ENCODE measurements at regions not wholly inside any gene's neighbourhood (a gene's known extent, or its start where the extent isn't known, plus 50 kb on each side); places are given as distances from the start of the nearest gene placed in this dataset.

GRCh38 chr1:58006421-58007046 lies 540.0 kb downstream of the OMA1 start:
- intact Hi-C loops (cut with micrococcal nuclease) = no loop called here
- Histone ChIP-seq H4K20me1 (ENCODE audit: insufficient read depth, low read length) (no peaks in the 10 kb centered on the region), H3K4me3 (replicated peaks in 1 of 3; ENCODE audit: low read depth in 2 of 3, low read length in 3 of 3) (no peak overlapping the region), H3K79me2 (ENCODE audit: insufficient read depth, low read length) (no peaks in the 10 kb centered on the region), H2AFZ (ENCODE audit: insufficient read depth, low read depth, low read length, poor library complexity, severe bottlenecking) (no peak overlapping the region), H3K9ac (ENCODE audit: insufficient read depth, low read length, poor library complexity, severe bottlenecking) (no peak overlapping the region), H3K36me3 (replicated peaks in 1 of 2; ENCODE audit: control insufficient read depth in 1 of 2, insufficient read depth in 2 of 2, low read length in 2 of 2) (no peaks in the 10 kb centered on the region), H3K4me1 (ENCODE audit: control insufficient read depth in 1 of 2, insufficient read depth in 2 of 2, low read length in 2 of 2) (no peaks in the 10 kb centered on the region), H3K27ac (ENCODE audit: low read depth in 1 of 2, low read length in 2 of 2) (no peak overlapping the region), H3K4me2 (replicated peaks; ENCODE audit: extremely low read depth, low read length, poor library complexity, severe bottlenecking) (no peak overlapping the region), H3K9me3 (replicated peaks in 1 of 2; ENCODE audit: control insufficient read depth in 1 of 2, insufficient read depth in 1 of 2, low read length in 2 of 2) (no peaks in the 10 kb centered on the region), H3K27me3 (ENCODE audit: control insufficient read depth in 2 of 2, insufficient read depth in 2 of 2, low read length in 2 of 2) (no peaks in the 10 kb centered on the region)
- peaks cover 0 to 3% (median 2%) of the 10 kb centered on the region in 3 donors for H3K27me3 Mint-ChIP-seq (ENCODE audit: low read depth in 3 of 3)
- TF ChIP-seq CTCF (IDR thresholded peaks at IDR 0.05) = no peak
- no CpG with 5 or more reads among the region's 4 CpGs for WGBS (ENCODE audit: insufficient coverage)
- no peaks in the 10 kb centered on the region for H3K36me3 Mint-ChIP-seq
- no peak for DNase-seq
- no peak overlapping the region for H3K27ac Mint-ChIP-seq
- no peaks in the 10 kb centered on the region for H3K4me1 Mint-ChIP-seq
- H3K9me3 Mint-ChIP-seq = peaks cover 0 to 2% (median 0%) of the 10 kb centered on the region in 7 donors
- no peak overlapping the region for H3K4me3 Mint-ChIP-seq

DNA sequence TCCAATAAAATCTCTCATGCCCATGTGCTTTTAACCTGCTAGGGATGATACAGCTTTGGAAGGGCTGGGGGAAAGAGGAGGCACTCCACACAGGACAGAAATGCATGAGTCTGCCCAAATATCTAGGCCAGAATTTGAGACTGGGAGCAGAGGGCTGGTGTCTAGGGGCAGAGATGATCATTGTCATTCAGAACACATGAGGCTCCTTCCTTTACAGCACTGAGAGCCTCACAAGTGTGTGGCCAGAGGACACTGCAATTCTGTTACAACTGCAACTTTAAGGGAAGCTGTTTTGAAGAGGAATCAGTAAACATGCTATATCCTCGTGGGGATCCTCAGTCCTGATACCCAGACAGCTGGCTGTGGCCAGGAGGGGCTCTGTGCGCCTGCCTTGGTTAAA lies 541.3 kb downstream of the OMA1 start:
- no peak overlapping the region for H3K4me2 ChIP-seq (replicated peaks; ENCODE audit: extremely low read depth, low read length, poor library complexity, severe bottlenecking)
- no peak overlapping the region for H3K9ac ChIP-seq (ENCODE audit: insufficient read depth, low read length, poor library complexity, severe bottlenecking)
- H3K36me3 Mint-ChIP-seq = no peaks in the 10 kb centered on the region
- intact Hi-C loops (cut with micrococcal nuclease) = no loop called here
- no peaks in the 10 kb centered on the region for H3K9me3 ChIP-seq (replicated peaks in 1 of 2; ENCODE audit: control insufficient read depth in 1 of 2, insufficient read depth in 1 of 2, low read length in 2 of 2)
- no peak overlapping the region for H3K27ac ChIP-seq (ENCODE audit: low read depth in 1 of 2, low read length in 2 of 2)
- no peaks in the 10 kb centered on the region for H4K20me1 ChIP-seq (ENCODE audit: insufficient read depth, low read length)
- no peak overlapping the region for H3K27ac Mint-ChIP-seq
- no peaks in the 10 kb centered on the region for H3K79me2 ChIP-seq (ENCODE audit: insufficient read depth, low read length)
- TF ChIP-seq CTCF (IDR thresholded peaks at IDR 0.05) = no peak
- H3K9me3 Mint-ChIP-seq = peaks cover 0 to 3% (median 0%) of the 10 kb centered on the region in 7 donors
- H3K27me3 Mint-ChIP-seq (ENCODE audit: low read depth in 3 of 3) = peaks cover 1 to 5% (median 4%) of the 10 kb centered on the region in 3 donors
- no peaks in the 10 kb centered on the region for H3K36me3 ChIP-seq (replicated peaks in 1 of 2; ENCODE audit: control insufficient read depth in 1 of 2, insufficient read depth in 2 of 2, low read length in 2 of 2)
- no peaks in the 10 kb centered on the region for H3K4me1 Mint-ChIP-seq
- WGBS (ENCODE audit: insufficient coverage) = 0% methylated on average over 1 of the region's 2 CpGs
- H3K27me3 ChIP-seq (ENCODE audit: control insufficient read depth in 2 of 2, insufficient read depth in 2 of 2, low read length in 2 of 2) = no peaks in the 10 kb centered on the region
- no peak overlapping the region for H3K4me3 Mint-ChIP-seq
- H3K4me1 ChIP-seq (ENCODE audit: control insufficient read depth in 1 of 2, insufficient read depth in 2 of 2, low read length in 2 of 2) = no peaks in the 10 kb centered on the region
- DNase-seq = no peak
- no peak overlapping the region for H3K4me3 ChIP-seq (replicated peaks in 1 of 3; ENCODE audit: low read depth in 2 of 3, low read length in 3 of 3)
- no peak overlapping the region for H2AFZ ChIP-seq (ENCODE audit: insufficient read depth, low read depth, low read length, poor library complexity, severe bottlenecking)
